Effector CD4-positive, alpha-beta T cell (primary cell): ENCODE measurements at regions not wholly inside any gene's neighbourhood (a gene's known extent, or its start where the extent isn't known, plus 50 kb on each side); places are given as distances from the start of the nearest gene placed in this dataset.
"Not testable (repeated sequence)": the region's sequence is repeated elsewhere in the genome, so short reads cannot be mapped to it uniquely, and the experiment has no call there.

Experiments used
- DNase-seq: peaks from one replicate; pipeline ENCODE4 v3.0.0-alpha.2; 2020

DNA sequence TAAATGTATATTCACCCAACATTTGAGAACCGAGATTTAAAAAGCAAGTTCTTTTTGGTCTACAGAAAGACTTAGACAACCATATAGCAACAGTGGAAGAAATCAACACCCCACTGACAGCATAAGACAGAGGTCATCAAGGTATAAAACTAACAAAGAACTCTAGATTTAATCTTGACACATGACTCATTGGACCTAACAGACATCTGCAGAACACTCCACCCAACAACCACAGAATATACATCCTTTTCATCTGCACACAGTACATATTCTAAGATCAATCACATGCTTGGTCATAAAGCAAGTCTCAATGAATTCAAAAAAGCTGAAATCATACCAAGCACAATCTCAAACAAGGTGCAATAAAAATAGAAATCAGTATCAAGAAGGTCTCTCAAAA is 65.8 kb downstream of the SPIN4 start:
- no peak for DNase-seq

DNA sequence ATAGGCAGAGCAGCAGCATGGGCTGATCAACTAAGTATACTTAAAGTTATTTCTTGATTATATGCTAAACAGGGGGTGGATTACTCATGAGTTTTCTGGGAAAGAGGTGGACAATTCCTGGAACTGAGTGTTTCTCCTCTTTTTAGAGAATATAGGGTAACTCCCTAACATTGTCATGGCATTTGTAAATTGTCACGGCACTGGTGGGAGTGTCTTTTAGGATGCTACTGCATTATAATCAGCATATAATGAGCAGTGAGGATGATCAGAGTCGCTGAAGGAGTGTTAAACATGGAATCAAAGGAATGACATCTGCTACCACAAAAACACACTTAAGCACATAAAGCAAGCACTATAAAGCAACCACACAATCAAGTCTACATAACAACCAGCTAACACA is 66.5 kb downstream of the SPIN4 start:
- DNase-seq: no peak

DNA sequence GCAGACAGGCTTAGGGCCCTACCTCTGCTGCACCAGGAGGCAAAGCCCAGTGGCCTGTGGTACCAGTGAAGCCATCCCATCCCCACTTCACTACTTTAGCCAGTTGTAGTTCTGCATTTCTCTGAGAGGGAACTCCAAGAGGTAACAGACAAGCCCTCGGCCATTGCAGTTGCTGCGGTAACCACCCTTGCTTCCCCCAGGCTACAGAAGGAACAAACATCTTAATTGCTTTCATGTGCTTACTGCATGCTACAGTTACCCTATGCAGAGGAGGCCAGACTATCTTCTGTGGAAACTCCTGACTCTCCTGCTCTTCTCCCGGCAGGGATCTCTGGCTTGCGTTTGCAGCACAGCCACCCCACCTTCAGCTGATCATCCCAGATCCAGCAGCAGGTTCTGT is 67.8 kb downstream of the SPIN4 start:
- no peak for DNase-seq

DNA sequence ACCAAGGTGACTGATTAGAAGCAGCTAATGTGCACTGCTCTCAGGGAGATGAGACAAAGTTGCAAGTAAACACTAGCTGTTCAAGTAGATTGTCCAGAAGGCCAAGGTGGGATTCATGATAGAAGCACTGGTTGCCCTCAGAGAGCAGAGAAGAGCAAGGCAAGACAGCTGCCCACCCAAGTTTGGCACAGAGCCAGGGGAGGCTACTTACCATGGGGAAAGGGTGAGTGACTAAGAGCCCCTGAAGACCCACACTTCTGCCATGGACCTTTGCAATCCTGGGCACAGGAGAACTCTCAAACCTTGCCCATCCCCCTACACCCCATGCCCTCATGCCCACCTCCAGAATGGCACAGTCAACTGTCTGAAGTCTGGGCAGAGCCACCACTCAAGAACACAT is 68.3 kb downstream of the SPIN4 start:
- DNase-seq: no peak

DNA sequence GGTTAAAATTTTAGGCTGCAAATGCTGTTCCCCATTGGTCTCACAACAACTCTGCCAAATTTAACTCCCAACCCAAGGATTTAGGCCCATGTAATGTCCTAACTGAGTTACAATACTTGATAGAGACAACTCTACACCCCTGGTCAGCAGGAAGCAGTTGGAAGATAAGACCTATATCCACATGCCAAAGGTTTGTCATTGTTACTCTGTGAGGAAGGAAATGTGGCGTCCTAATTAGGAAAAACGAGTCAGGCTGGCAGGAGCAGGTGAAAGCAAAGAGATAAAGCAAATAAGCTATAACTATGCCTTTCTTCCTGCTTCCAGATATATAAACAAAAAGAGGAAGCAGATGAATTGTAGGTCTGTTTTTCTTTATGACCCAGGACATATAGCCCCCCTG is 69.1 kb downstream of the SPIN4 start:
- no peak for DNase-seq

DNA sequence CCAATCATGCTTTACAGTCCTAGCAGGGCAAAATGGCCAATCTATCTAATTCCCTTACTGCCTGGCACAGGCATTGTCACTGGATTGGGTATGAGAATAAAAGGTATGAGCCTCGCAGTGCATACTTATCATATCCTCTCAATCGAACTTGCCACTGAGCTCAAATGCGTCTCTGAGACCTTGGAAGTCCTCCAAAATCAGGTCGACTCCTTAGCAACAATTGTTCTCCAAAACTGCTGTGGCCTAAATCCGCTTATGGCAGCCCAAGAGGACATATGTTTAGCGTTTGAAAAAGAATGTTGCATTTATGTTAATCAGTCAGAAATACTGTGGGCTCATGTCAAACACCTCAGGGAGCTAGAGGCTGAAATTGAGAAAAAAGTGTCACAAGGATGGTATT is 69.7 kb downstream of the SPIN4 start:
- no peak for DNase-seq

DNA sequence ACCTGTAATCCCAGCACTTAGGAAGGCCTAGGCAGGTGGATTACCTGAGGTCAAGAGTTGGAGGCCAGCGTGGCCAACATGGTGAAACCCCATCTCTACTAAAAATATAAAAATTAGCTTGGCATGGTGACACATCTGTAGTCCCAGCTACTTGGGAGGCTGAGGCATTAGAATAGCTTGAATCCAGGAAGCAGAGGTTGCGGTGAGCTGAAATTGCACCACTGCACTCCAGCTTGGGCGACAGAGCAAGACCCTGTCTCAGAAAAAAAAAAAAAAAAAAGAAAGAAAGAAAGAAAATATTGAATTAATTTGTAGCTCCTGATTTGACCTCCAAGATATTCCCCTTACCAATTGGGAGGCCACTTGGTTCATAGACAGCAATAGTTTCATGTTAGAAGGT is 73.7 kb downstream of the SPIN4 start:
- DNase-seq: not testable (repeated sequence)

DNA sequence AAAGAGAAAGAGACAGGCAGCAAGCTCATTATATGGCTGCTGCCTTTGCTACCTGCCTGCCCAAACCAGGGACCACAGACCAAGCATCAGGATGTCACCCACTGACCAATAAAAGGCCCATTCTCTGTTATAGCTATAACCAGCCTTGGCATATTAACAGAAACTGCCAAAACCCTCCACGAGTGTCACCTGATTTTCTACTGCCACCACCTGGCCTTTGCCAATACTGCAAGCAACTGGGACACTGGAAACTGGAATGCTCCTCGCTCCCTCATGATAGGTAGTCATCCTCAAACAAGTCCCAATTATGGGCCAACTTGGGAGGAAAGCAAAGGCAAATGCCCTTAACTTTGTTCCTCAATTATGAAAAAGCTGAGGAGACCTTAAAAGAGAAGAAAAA is 76.0 kb downstream of the SPIN4 start:
- DNase-seq: no peak

DNA sequence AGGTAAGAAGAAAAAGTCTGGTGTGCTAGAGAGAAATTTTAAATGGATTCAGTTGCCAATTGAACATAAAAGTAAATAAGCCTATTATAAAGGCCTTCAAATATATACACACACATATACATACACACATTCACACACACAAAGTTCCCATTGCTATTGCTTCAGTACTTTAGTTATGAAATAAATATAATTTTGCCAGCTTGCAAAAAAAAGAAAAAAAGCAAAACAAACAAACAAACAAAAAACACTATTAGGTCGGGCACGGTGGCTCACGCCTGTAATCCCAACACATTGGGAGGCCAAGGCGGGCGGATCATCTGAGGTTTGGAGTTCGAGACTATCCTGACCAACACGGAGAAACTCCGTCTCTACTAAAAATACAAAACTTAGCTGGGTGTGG is 80.3 kb downstream of the SPIN4 start:
- no peak for DNase-seq

DNA sequence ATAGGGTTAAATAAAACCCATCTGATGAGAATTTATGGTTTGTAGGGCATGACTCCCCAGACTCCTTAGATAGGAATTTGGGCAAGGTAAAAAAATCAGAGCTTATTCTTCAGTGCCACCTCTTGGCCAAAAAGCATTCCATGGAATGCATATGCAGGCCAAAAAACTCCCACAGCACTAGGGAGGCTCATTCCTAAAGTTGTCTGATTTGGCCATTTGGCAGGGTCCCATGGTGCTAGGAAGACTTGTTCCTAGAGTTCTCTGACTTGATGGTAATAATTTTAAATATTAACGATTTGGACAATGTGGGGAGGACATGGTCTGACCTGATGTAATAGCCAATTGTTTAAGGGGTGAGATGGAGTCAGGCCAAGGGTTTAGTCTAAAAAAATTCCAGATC is 93.0 kb downstream of the SPIN4 start:
- no peak for DNase-seq

DNA sequence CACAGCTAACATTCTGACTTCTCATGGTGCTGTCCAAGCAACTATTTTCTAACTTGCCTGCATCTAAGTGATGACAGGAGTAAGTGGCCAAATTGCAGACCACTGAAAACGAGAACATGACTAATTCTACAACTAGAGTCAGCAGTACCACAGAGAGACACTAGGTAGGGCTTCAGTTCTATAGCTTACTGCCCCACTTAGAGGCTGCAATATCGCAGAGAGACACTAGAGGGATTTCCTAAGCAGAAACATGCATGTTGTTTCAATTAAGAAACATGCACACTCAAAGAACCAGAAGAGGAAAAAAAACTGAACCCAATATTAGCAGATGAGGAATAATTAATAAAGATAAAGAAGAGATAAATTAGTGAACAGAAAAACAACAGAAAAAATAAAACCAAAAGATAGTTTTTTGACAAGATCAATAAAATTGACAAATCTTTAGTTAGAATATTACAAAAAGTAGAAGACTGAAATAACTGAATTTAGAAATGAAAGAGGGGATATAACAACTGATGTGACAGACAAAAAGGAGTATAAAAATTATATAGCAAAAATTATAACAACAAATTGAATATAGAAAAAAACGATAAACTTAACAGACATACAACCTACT is 100.8 kb downstream of the SPIN4 start:
- DNase-seq: peak; percentile 23

DNA sequence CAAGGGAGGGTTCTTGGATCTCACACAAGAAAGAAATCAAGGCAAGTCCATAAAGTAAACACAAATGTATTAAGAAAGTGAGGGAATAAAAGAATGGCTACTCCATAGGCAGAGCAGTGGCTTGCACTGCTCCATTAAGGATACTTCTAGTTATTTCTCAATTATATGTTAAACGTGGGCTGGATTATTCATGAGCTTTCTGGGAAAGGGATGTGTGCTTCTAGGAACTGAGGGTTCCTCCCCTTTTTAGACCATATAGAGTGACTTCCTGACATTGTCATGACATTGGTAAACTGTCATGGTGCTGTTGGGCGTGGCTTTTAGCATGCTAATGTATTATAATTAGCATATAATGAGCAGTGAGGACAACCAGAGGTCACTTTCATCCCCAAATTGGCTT is 108.4 kb downstream of the SPIN4 start:
- not testable (repeated sequence) for DNase-seq

DNA sequence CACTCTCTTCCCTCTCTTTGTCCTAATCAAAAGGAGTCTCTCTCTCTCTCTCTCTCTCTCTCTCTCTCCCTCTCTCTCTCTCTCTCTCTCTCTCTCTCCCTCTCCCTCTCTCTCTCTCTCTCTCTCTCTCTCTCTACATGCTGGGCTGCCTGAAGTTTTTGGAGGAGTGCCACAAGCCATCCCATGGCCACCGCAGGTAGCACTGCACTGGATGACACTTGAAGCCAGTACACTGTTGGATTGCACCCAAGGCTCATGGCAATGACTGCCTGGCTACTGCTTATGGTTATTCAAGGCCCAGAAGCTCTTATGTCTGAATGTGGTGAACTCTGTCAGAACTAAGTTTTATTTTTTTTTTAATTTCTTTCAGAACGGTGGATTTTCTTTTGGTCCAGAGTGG is 115.2 kb downstream of the SPIN4 start:
- DNase-seq: not testable (repeated sequence)

DNA sequence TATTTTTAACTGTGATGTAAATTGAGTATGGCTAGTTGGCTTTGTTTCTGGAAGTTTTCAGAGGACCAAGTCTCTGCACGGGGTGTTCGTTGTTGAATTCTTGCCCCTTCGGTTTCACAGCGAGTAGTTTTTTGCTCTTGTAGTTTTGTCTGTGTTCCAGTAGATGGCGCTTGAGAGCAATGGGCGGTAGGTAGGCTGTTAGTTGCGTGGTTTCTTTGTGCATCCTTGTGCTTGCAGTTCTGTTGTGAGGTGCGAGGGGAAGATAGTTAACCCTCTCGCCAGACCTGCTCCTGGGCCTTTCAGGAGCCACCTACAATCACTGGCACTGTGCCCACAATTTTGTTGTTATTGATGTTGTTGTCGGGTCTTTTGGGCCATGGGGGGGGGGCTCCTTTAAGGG is 118.1 kb downstream of the SPIN4 start:
- DNase-seq: not testable (repeated sequence)

DNA sequence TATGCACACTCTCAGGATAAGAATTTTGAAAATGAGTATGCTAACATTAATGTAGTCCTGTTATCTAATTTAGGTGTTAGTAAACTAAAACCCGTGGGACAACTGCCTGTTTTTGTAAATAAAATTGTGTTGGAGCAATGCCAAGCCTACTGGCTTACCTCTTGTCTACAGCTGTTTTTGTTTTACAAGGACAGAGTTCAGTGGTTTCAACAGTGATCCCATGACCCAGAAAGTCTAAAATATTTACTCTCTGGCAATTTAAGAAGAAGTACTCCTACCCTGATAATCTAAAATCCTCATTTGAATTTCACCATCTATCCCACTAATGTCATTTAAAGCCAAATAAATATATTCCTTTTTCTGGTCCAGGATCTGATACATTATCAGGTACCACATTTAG is 132.9 kb downstream of the SPIN4 start:
- not testable (repeated sequence) for DNase-seq

DNA sequence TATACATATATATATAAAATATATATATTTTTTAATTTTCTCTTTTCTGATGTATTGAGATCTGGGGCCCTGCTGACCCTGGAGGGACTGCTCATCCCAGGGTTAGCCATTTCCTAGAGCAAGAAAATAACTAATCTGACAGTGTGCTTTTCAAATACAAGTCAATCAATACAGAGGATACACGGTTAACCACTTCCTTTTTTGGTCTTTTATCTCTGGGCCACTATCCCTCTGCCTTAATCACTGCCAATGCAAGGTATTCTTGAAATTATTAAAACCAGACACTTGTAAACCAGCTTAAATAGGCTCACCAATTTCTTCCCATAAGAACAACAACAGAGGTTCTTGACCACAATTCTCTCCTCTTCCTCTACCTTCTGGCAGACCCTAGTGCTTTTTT is 133.6 kb downstream of the SPIN4 start:
- DNase-seq: not testable (repeated sequence)

DNA sequence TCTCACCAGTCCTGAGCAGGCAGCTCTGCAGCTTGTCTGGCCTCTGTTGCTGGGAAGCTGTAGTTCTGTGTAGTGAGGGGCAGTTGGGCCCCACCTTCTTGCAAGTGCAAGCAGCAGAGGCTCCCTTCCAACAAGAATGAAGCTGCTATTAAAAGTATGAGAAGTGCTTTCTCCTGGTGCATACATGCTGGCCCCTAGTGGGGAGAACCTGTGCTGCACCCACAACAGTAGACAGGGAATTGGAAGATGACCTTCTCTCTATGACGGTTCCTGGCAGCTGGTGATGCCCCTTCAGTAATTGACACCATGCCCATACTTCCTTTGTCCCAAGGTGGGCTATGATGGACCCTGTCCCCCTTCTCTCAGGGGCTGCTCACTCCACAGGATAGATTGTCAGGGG is 141.5 kb downstream of the SPIN4 start:
- DNase-seq: not testable (repeated sequence)

DNA sequence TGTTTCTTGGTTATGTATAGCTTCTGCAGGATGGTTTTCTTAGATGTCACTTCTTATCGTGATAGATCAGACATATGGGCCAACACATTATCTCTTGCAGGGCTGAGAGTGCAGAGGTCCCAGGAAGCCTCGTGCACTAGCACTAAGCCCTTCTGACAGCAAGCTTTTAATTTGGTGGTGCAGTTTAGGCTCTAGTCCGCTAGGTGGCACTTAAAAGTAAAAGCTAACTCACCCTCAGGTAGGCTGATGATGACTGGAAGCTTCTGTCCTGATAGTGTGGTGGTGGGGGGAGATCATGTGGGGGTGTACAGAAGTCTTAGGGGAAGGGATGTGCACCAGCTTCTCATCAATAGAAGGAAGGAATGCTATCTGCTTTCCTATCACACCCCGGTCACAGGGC is 142.0 kb downstream of the SPIN4 start:
- not testable (repeated sequence) for DNase-seq

DNA sequence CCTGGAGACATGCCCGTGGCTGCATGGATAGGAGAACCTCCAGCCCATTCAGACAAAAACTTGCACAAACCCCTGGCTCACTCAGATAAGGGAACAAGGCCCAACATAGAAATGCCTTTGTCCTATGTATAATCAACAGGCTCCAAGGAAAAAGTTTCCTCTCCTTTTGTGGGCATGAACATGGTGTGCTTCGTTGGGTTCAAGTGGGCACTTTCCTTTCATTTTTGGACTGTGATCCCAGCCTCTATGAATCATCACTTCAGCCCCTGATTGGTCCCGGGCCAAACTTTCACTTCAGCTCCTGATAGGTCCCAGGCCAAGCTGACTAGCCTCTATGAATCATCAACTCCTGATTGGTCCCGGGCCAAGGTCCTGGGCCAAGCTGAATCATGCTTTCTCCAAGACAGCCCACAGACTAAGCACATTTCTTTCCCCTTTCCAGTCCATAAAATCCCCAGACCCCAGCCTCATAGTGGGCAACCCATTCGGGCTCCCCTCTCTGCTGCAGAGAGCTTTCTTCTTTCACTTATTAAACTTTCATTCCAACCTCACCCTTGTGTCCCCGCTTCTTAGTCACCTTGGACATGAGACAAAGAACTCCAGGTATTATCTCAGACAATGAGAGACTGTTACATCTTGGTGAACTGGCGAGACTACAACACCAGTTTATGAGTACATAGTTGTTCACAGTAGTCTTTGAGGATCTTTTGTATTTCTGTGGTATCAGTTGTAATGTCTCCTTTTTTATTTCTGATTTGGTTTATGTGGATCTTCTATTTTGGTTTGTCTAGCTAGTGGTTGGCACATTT is 146.7 kb downstream of the SPIN4 start:
- DNase-seq: not testable (repeated sequence)

DNA sequence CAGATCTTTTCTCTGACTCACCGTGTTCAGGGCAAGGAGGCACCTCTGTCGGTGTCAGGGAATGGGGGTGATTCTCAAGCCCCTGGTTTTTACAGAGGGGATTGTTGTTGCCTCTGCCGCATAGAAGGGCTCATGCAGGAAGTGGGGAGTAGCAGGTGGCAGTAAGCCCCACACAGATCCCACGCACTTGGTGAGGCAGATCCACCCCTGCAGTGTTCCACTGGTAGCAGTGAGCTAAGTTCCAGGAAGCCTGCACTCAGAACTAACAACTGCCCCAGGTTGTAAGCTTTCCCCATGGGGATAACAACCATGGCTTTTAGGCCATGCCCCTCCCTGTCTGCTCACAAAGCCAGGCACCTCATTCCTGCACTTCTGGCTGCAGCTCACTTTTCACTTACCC is 149.1 kb downstream of the SPIN4 start:
- DNase-seq: not testable (repeated sequence)

DNA sequence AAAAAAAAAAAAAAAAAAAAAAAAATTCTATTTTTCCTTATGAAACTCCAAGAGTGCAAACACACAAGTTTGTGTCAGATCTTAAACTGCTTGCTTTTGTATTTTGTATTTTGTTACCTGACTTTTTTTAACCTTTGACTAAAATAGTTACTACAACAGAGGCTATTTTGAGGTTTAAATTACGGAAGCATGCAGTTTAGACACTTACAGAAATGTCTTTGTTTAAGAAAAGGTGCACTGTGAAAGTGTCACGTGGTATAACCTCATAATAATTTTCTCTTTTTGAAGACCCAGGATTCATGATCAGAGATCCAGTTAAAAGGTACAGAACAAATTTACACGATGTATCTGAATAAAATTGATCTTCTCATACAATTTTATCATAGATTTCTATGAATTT is 152.4 kb downstream of the SPIN4 start:
- DNase-seq: not testable (repeated sequence)

DNA sequence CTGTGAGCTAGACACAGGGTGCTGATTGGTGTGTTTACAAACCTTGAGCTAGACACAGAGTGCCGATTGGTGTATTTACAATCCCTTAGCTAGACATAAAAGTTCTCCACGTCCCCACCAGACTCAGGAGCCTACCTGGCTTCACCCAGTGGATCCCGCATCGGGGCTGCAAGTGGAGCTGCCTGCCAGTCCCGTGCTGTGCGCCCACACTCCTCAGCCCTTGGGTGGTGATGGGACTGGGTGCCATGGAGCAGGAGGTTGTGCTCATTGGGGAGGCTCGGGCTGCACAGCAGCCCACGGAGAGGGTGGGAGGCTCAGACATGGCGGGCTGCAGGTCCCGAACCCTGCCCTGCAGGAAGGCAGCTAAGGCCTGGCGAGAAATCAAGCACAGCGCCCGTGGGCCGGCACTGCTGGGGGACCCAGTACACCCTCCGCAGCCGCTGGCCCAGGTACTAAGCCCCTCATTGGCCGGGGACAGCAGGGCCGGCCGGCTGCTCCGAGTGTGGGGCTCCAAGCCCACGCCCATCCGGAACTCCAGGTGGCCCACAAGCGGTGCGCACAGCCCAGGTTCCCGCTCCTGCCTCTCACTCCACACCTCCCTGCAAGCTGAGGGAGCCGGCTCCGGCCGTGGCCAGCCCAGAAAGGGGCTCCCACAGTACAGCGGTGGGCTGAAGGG is 158.6 kb downstream of the SPIN4 start:
- DNase-seq: not testable (repeated sequence)

DNA sequence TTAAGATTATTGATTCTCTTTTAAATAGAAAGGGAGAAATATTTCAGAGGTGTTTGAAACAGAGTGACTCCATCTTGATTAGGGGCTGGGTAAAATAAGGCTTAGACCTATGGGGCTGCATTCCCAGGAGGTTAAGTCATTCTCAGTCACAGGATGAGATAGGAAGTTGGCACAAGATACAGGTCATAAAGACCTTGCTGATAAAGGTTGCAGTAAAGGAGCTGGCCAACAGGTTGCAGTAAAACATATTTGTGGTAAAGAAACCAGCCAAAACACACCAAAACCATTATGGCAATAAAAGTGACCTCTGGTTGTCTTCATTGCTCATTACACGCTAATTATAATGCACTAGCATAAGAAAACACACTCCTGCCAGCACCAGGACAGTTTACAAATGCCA is 165.0 kb downstream of the SPIN4 start:
- no peak for DNase-seq

DNA sequence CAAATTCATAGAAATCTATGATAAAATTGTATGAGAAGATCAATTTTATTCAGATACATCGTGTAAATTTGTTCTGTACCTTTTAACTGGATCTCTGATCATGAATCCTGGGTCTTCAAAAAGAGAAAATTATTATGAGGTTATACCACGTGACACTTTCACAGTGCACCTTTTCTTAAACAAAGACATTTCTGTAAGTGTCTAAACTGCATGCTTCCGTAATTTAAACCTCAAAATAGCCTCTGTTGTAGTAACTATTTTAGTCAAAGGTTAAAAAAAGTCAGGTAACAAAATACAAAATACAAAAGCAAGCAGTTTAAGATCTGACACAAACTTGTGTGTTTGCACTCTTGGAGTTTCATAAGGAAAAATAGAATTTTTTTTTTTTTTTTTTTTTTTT is 171.3 kb downstream of the SPIN4 start:
- not testable (repeated sequence) for DNase-seq
